SU-DHL-6 (cell line): ENCODE measurements at regions not wholly inside any gene's neighbourhood (a gene's known extent, or its start where the extent isn't known, plus 50 kb on each side); places are given as distances from the start of the nearest gene placed in this dataset.

ENCODE experiments used
- EZH2phosphoT487 ChIP-seq: fragments of 200-600 bp; sonication (generic), shearing (Covaris generic); conservative IDR thresholded peaks from 2 replicates; pipeline ENCODE4 v1.6.1; 2018; ENCODE audit warnings: mild to moderate bottlenecking, antibody characterized with exemption, low read length, moderate library complexity, mixed read lengths
- TF ChIP-seq, protein P1 (sequence below): fragments of 200-600 bp; sonication (generic); IDR thresholded peaks from one replicate; pipeline ENCODE4 v1.5.1; 2017; ENCODE audit warnings: antibody characterized with exemption, mild to moderate bottlenecking, low read length, moderate library complexity; ENCODE audit not compliant: insufficient read depth, poor library complexity, severe bottlenecking

DNA sequence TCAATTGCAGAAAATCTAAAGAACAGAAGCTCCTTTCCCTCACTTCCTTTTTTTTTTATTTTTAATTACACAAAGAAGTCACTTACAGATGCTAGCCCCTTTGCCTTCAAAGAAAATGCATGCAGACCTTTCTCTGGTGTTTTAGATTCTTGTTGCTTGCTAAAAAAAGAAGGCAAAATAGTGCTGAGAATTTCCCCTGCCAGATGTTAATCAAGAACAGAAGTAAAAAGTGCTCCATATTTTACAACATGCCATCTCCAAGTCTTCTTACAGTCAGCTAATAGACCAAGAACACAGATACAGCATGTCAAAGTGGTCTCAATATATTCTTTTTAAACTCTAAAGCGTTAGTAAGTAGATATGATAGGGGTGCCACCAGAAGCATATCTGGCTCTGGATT is 142.8 kb upstream of the RGMB start:
- TF ChIP-seq, protein P1, sequence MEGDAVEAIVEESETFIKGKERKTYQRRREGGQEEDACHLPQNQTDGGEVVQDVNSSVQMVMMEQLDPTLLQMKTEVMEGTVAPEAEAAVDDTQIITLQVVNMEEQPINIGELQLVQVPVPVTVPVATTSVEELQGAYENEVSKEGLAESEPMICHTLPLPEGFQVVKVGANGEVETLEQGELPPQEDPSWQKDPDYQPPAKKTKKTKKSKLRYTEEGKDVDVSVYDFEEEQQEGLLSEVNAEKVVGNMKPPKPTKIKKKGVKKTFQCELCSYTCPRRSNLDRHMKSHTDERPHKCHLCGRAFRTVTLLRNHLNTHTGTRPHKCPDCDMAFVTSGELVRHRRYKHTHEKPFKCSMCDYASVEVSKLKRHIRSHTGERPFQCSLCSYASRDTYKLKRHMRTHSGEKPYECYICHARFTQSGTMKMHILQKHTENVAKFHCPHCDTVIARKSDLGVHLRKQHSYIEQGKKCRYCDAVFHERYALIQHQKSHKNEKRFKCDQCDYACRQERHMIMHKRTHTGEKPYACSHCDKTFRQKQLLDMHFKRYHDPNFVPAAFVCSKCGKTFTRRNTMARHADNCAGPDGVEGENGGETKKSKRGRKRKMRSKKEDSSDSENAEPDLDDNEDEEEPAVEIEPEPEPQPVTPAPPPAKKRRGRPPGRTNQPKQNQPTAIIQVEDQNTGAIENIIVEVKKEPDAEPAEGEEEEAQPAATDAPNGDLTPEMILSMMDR: no peak
- TF ChIP-seq EZH2phosphoT487: no peak
